BLaER1 treated with 17β-estradiol and CSF1 and Interleukin-3, amounts not matched to agents 10 nM and 100 nM (cell line): ENCODE measurements at regions not wholly inside any gene's neighbourhood (a gene's known extent, or its start where the extent isn't known, plus 50 kb on each side); places are given as distances from the start of the nearest gene placed in this dataset.
A peak's percentile ranks its signal among the peaks of the same experiment; 100 is the strongest.
"Not testable (repeated sequence)": the region's sequence is repeated elsewhere in the genome, so short reads cannot be mapped to it uniquely, and the experiment has no call there.

Experiments used
- H3K27ac ChIP-seq, 11 experiments: shearing (Covaris generic); formaldehyde crosslinking; 2 replicates each; pipeline ENCODE4 v1.8.1; 2022
- H3K27me3 ChIP-seq, 11 experiments: shearing (Covaris generic); formaldehyde crosslinking; 2 replicates each; pipeline ENCODE4 v1.8.1; 2022
- H3K36me3 ChIP-seq, 11 experiments: shearing (Covaris generic); formaldehyde crosslinking; 2 replicates each; pipeline ENCODE4 v1.8.1; 2022
- H3K4me1 ChIP-seq, 10 experiments: shearing (Covaris generic); formaldehyde crosslinking; 2 replicates each; pipeline ENCODE4 v1.8.1; 2022
- H3K4me2 ChIP-seq, 11 experiments: shearing (Covaris generic); formaldehyde crosslinking; 2 replicates each; pipeline ENCODE4 v1.8.1; 2022
- H3K4me3 ChIP-seq, 10 experiments: shearing (Covaris generic); formaldehyde crosslinking; 2 replicates each; pipeline ENCODE4 v1.8.1; 2022
- H3K9ac ChIP-seq, 11 experiments: shearing (Covaris generic); formaldehyde crosslinking; 2 replicates each; pipeline ENCODE4 v1.8.1; 2022
- H3K9me3 ChIP-seq, 11 experiments: shearing (Covaris generic); formaldehyde crosslinking; replicated peaks in 1 of 11; 2 replicates each; pipeline ENCODE4 v1.8.1; 2022
- H4K20me1 ChIP-seq, 11 experiments: shearing (Covaris generic); formaldehyde crosslinking; 2 replicates each; pipeline ENCODE4 v1.8.1; 2022
- Cebpa-rat ChIP-seq, 11 experiments: shearing (Covaris generic); IDR thresholded peaks; 2 replicates each; pipeline ENCODE4 v1.8.1; 2022

- H3K4me3 ChIP-seq: no peak overlapping the region
- no peaks in the 10 kb centered on the region for H3K9me3 ChIP-seq
- peaks cover 0 to 32% (median 0%) of the 10 kb centered on the region in 11 experiments; a peak in 7 of 22 replicates for H4K20me1 ChIP-seq
- H3K27ac ChIP-seq: no peak overlapping the region
- peaks cover 8 to 25% (median 11%) of the 10 kb centered on the region in 10 experiments for H3K4me1 ChIP-seq
- H3K27me3 ChIP-seq: peaks cover 17 to 30% (median 26%) of the 10 kb centered on the region in 11 experiments
- TF ChIP-seq Cebpa-rat (IDR thresholded peaks at IDR 0.05): no peak
- H3K4me2 ChIP-seq: no peak overlapping the region
- no peaks in the 10 kb centered on the region for H3K36me3 ChIP-seq
- H3K9ac ChIP-seq: no peak overlapping the region
These were observed 270.1 kb downstream of the EIPR1 start for GRCh38 chr2:3107567-3107966.

DNA sequence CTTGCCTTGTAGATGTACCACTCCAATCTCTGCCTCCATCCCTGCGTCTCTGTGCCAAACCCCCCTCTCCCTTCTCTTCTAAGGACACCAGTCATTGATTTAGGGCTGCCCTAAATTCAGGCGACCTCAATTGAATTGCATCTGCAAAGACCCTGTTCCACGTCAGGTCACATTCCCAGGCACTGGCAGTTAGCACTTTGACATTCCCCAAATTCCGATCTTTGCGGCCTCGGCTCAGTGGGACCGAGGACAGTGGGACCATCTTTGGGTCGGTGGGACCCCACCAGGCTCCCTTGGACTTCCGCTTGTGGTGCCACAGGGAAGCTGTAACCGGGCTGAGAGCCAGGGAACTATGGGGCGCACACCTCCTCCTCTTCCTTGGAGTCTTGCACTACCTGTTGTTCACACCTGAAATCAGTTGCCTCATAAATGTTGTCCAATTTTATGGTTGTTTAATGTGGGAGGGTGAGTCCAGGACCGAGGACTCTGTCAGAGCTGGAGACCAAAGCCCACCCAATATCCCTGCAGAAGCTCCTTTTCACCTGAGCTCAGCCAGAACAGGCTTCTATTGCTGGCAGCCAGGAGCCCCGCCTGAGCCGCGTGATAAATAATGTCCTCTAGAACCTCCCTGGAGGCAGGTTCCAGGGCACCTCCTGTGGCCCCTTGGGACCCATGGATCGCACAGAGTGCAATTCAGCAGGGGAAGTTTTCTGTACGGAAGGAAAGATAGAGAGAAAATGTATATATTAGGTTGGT, 271.6 kb downstream of the EIPR1 start:
- no peaks in the 10 kb centered on the region for H3K36me3 ChIP-seq
- H3K4me3 ChIP-seq: no peak overlapping the region
- H3K27ac ChIP-seq: no peak overlapping the region
- H4K20me1 ChIP-seq: peaks cover 0 to 47% (median 6%) of the 10 kb centered on the region in 11 experiments; a peak in 10 of 22 replicates
- H3K4me2 ChIP-seq: no peak overlapping the region
- H3K9ac ChIP-seq: no peak overlapping the region
- TF ChIP-seq Cebpa-rat (IDR thresholded peaks at IDR 0.05): no peak
- peaks cover 22 to 30% (median 25%) of the 10 kb centered on the region in 10 experiments for H3K4me1 ChIP-seq
- H3K27me3 ChIP-seq: peaks cover 33 to 46% (median 42%) of the 10 kb centered on the region in 11 experiments
- no peaks in the 10 kb centered on the region for H3K9me3 ChIP-seq

- H3K4me1 ChIP-seq: peaks cover 30 to 39% (median 33%) of the 10 kb centered on the region in 10 experiments
- H3K9ac ChIP-seq, H3K4me2 ChIP-seq, H3K4me3 ChIP-seq, H3K27ac ChIP-seq, H3K36me3 ChIP-seq, H3K9me3 ChIP-seq: not testable (repeated sequence)
- H4K20me1 ChIP-seq: peaks cover 0 to 55% (median 6%) of the 10 kb centered on the region in 11 experiments; a peak in 12 of 22 replicates
- H3K27me3 ChIP-seq: peaks cover 36 to 54% (median 47%) of the 10 kb centered on the region in 11 experiments
These were observed 272.4 kb downstream of the EIPR1 start for GRCh38 chr2:3104958-3105813.

DNA sequence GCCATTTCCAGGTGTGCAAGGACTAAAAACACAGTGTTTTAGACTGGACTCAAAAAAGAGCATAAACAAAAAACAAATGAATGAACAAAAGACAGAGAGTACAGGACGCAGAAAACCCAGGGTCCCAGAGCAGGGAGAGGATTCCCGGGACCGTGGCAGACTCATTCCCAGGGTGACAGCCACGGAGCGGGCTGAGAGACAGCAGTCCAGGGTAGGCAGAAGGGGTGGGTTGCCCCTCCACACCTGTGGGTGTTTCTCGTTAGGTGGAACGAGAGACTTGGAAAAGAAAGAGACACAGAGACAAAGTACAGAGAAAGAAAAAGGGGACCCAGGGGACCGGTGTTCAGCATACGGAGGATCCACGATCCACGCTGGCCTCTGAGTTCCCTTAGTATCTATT, 273.4 kb downstream of the EIPR1 start:
- no peaks in the 10 kb centered on the region for H3K36me3 ChIP-seq
- no peak overlapping the region for H3K27ac ChIP-seq
- H3K9ac ChIP-seq: no peak overlapping the region
- H3K27me3 ChIP-seq: peaks cover 40 to 60% (median 52%) of the 10 kb centered on the region in 11 experiments
- no peaks in the 10 kb centered on the region for H3K9me3 ChIP-seq
- H3K4me2 ChIP-seq: no peak overlapping the region
- H4K20me1 ChIP-seq: peaks cover 0 to 63% (median 13%) of the 10 kb centered on the region in 11 experiments; a peak in 15 of 22 replicates
- no peak for TF ChIP-seq Cebpa-rat (IDR thresholded peaks at IDR 0.05)
- peaks cover 40 to 48% (median 43%) of the 10 kb centered on the region in 10 experiments for H3K4me1 ChIP-seq
- no peak overlapping the region for H3K4me3 ChIP-seq

DNA sequence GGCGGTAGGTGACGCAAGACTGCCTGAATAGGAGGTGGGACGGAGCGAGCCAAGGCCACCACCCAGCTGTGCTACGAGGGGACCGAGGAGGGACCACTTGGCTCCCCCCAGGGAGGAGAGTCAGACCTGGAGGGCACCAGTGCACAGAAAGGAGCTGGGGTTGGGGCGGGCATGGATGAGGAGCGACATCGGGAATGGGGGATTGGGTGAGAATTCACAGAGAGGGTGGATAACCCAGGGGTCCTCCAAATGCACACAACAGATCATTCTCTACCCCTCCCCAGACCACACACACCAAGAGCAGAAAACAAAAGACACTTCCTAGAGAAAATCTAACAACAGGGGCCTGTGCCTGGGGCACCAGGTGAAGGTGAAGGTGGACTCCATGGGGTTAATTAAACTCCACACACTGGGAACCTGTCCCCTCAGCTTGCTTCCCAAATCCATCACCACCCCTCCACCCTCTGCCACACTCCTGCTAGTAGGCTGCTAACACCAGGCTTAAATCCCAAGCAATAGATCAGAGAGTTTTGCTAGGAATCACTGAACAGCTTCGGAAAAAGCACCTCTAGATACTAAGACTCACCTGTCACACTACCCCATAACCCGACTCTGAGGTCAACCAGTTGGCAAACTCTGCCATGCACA, 274.6 kb downstream of the EIPR1 start:
- Histone ChIP-seq H3K36me3 (no peaks in the 10 kb centered on the region), H3K9me3 (no peaks in the 10 kb centered on the region), H3K4me3 (no peak overlapping the region), H3K4me1 (peaks cover 51 to 60% (median 55%) of the 10 kb centered on the region in 10 experiments), H3K9ac (peak overlapping the region in 2 of 11 experiments; percentile 50 to 58; a peak in 1 of 22 replicates), H3K27me3 (peaks cover 52 to 73% (median 64%) of the 10 kb centered on the region in 11 experiments), H3K27ac (peak overlapping the region in 2 of 11 experiments; percentile 29 to 50; a peak in 1 of 22 replicates), H4K20me1 (peaks cover 0 to 58% (median 14%) of the 10 kb centered on the region in 11 experiments; a peak in 15 of 22 replicates), H3K4me2 (peak overlapping the region; percentile 59 to 95 (median 89))
- 0 out of 22 replicates have a peak, but pooled peaks of 1 of the 11 experiments have one; percentile 32 for TF ChIP-seq Cebpa-rat (IDR thresholded peaks at IDR 0.05)

GRCh38 chr2:3102081-3102921, 275.3 kb downstream of the EIPR1 start:
- no peaks in the 10 kb centered on the region for H3K9me3 ChIP-seq
- peak overlapping the region in 4 of 11 experiments; percentile 1 to 58 (median 44); a peak in 5 of 22 replicates for H3K9ac ChIP-seq
- TF ChIP-seq Cebpa-rat (IDR thresholded peaks at IDR 0.05): peak in 2 of 11 experiments; percentile 36 to 40; a peak in 2 of 22 replicates
- peaks cover 51 to 66% (median 61%) of the 10 kb centered on the region in 10 experiments for H3K4me1 ChIP-seq
- H3K36me3 ChIP-seq: no peaks in the 10 kb centered on the region
- H3K4me3 ChIP-seq: 0 out of 20 replicates have a peak overlapping the region, but pooled peaks of 2 of the 10 experiments have one; percentile 1 to 13
- peaks cover 58 to 80% (median 71%) of the 10 kb centered on the region in 11 experiments for H3K27me3 ChIP-seq
- peaks cover 0 to 55% (median 14%) of the 10 kb centered on the region in 11 experiments; a peak in 15 of 22 replicates for H4K20me1 ChIP-seq
- H3K27ac ChIP-seq: peak overlapping the region in 4 of 11 experiments; percentile 34 to 74 (median 47); a peak in 6 of 22 replicates
- peak overlapping the region; percentile 59 to 95 (median 89) for H3K4me2 ChIP-seq

DNA sequence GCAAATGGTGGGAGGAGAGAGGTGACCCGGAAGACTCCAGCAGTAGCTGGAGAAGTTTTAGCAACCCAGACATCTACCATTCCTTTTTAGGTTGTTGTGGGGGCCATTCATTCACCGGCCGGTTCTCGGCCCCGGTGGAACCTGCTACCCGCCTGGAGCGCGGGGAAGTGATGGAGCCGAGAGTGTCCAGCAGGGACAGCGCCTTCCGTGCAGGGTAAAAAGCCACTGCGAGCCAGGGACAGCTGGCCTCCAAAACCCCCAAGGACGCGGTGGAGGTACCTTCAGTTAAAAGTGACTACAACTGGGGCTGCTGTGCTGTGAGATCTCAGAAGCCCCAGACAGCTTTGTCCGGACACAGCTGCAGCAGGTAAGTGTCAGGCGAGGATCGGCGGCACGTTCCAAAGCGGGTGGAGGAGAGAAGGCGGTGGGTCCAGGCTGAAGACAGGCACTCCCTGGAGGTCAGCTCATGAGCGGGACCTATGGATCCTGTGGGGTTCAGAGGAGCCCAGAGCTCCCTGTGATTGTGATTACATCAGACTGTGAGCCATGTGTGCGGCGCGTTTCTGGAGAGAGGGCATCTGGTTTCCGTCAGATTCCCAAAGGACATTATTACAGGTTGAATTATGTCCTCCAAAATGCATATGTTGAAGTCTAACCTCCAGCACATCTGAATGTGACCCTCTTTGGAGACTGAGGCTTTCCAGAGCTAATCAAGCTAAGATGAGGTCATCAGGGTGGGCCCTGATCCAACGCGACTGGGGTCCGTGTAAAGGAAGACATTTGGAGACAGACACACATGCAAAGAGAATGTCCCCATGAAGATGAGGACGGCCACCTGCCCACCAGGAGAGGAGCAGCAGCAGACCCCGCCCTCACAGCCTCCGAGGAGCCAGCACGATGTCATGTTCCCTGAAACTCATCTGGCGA, 276.3 kb downstream of the EIPR1 start:
- no peak for TF ChIP-seq Cebpa-rat (IDR thresholded peaks at IDR 0.05)
- no peaks in the 10 kb centered on the region for H3K9me3 ChIP-seq
- peaks cover 53 to 77% (median 71%) of the 10 kb centered on the region in 10 experiments for H3K4me1 ChIP-seq
- 0 out of 20 replicates have a peak overlapping the region, but pooled peaks of 1 of the 10 experiments have one; percentile 10 for H3K4me3 ChIP-seq
- H3K27me3 ChIP-seq: peaks cover 58 to 85% (median 75%) of the 10 kb centered on the region in 11 experiments
- H3K9ac ChIP-seq: peak overlapping the region in 3 of 11 experiments; percentile 47 to 51 (median 51); a peak in 5 of 22 replicates
- H3K36me3 ChIP-seq: no peaks in the 10 kb centered on the region
- peak overlapping the region; percentile 80 to 95 (median 89) for H3K4me2 ChIP-seq
- peak overlapping the region in 4 of 11 experiments; percentile 37 to 74 (median 65); a peak in 8 of 22 replicates for H3K27ac ChIP-seq
- peaks cover 0 to 48% (median 14%) of the 10 kb centered on the region in 11 experiments; a peak in 15 of 22 replicates for H4K20me1 ChIP-seq
